IMR-90 (cell line): ENCODE measurements at regions not wholly inside any gene's neighbourhood (a gene's known extent, or its start where the extent isn't known, plus 50 kb on each side); places are given as distances from the start of the nearest gene placed in this dataset.

ENCODE experiments used
- ATAC-seq: fragments of 200-7000 bp; cut with Tn5 transposase; 2 replicates; pipeline ENCODE4 v1.9.1; 2020; ENCODE audit warnings: low read depth, mild to moderate bottlenecking, moderate library complexity
- BruUV-seq: library from RNA; stranded (reverse); fragments of 400-500 nt; replicated peaks from 2 replicates; lab custom pipeline; 2021; lab: Mats Ljungman, UMichigan
- CTCF ChIA-PET: fragments of 300-600 bp; formaldehyde crosslinking; extraction: SDS; loops from one replicate; lab custom pipeline; 2021; ENCODE audit warnings: antibody characterized with exemption; lab: Yijun Ruan, JAX
- POLR2A ChIA-PET: fragments of 300-600 bp; sonication (Branson Sonifier 250); formaldehyde crosslinking; loops from one replicate; lab custom pipeline; 2022; ENCODE audit warnings: antibody characterized with exemption; ENCODE audit not compliant: unreplicated experiment; lab: Charles Lee
- DNase-seq: peaks from one replicate; pipeline ENCODE4 v3.0.0; 2013
- H2AFZ ChIP-seq: replicated peaks from 2 replicates; pipeline ENCODE3; 2013; ENCODE audit warnings: low read length, mild to moderate bottlenecking; ENCODE audit not compliant: poor library complexity
- H2AK5ac ChIP-seq: 2 replicates; pipeline ENCODE4 v1.6.1; 2013; ENCODE audit warnings: low read depth, low read length, inconsistent platforms
- H2AK9ac ChIP-seq: replicated peaks from 2 replicates; pipeline ENCODE3; 2013; ENCODE audit warnings: mild to moderate bottlenecking, low read depth, low read length, moderate library complexity; ENCODE audit not compliant: poor library complexity
- H2BK120ac ChIP-seq: 2 replicates; pipeline ENCODE4 v1.6.1; 2013; ENCODE audit warnings: low read depth, low read length, inconsistent platforms
- H2BK15ac ChIP-seq: 3 replicates; pipeline ENCODE4 v1.6.1; 2013; ENCODE audit warnings: low read depth, low read length, inconsistent platforms
- H2BK20ac ChIP-seq: 2 replicates; pipeline ENCODE4 v1.6.1; 2013; ENCODE audit warnings: low read depth, mild to moderate bottlenecking, inconsistent platforms, low read length, moderate library complexity
- H2BK5ac ChIP-seq: 2 replicates; pipeline ENCODE4 v1.6.1; 2013; ENCODE audit warnings: mild to moderate bottlenecking, low read depth, low read length, inconsistent platforms; ENCODE audit not compliant: poor library complexity, severe bottlenecking
- H3K14ac ChIP-seq: replicated peaks from 2 replicates; pipeline ENCODE4 v1.6.1; 2013; ENCODE audit warnings: low read depth, low read length, inconsistent platforms
- H3K18ac ChIP-seq: 2 replicates; pipeline ENCODE4 v1.6.1; 2013; ENCODE audit warnings: low read depth, low read length, control low read depth
- H3K23ac ChIP-seq: 2 replicates; pipeline ENCODE4 v1.6.1; 2013; ENCODE audit warnings: low read depth, low read length, inconsistent platforms
- H3K27ac ChIP-seq: 2 replicates; pipeline ENCODE4 v1.5.1; 2013; ENCODE audit warnings: mild to moderate bottlenecking, control low read depth, low read length; ENCODE audit not compliant: insufficient read depth
- H3K27me3 ChIP-seq: 2 replicates; pipeline ENCODE4 v1.6.1; 2013; ENCODE audit warnings: low read length; ENCODE audit not compliant: control insufficient read depth, insufficient read depth
- H3K36me3 ChIP-seq: 2 replicates; pipeline ENCODE4 v1.6.1; 2013; ENCODE audit warnings: low read length, mixed read lengths; ENCODE audit not compliant: control insufficient read depth, insufficient read depth
- H3K4ac ChIP-seq: 2 replicates; pipeline ENCODE4 v1.6.1; 2013; ENCODE audit warnings: low read depth, low read length, inconsistent platforms
- H3K4me1 ChIP-seq: 2 replicates; pipeline ENCODE4 v1.6.1; 2013; ENCODE audit warnings: low read length, mixed read lengths; ENCODE audit not compliant: control insufficient read depth, insufficient read depth
- H3K4me2 ChIP-seq: 2 replicates; pipeline ENCODE4 v1.6.1; 2013; ENCODE audit warnings: low read depth, mild to moderate bottlenecking, control low read depth, low read length, moderate library complexity
- H3K4me3 ChIP-seq: 2 replicates; pipeline ENCODE4 v1.5.1; 2013; ENCODE audit warnings: low read depth, mild to moderate bottlenecking, control low read depth, low read length, moderate library complexity; ENCODE audit not compliant: insufficient read depth
- H3K56ac ChIP-seq: 2 replicates; pipeline ENCODE4 v1.6.1; 2013; ENCODE audit warnings: low read length, inconsistent platforms; ENCODE audit not compliant: insufficient read depth; ENCODE audit errors: extremely low read depth
- H3K79me1 ChIP-seq, 2 experiments: 2 replicates each; pipeline ENCODE4 v1.6.1; 2013; ENCODE audit warnings: low read length in 2 of 2, inconsistent platforms in 1 of 2, low read depth in 1 of 2
- H3K9ac ChIP-seq: 2 replicates; pipeline ENCODE4 v1.6.1; 2013; ENCODE audit warnings: low read depth, low read length, control low read depth
- H3K9me1 ChIP-seq: 2 replicates; pipeline ENCODE4 v1.6.1; 2013; ENCODE audit warnings: low read length, inconsistent platforms; ENCODE audit not compliant: insufficient read depth
- H3K9me3 ChIP-seq: 2 replicates; pipeline ENCODE4 v1.6.1; 2013; ENCODE audit warnings: low read length; ENCODE audit not compliant: control insufficient read depth, insufficient read depth
- H4K20me1 ChIP-seq: 2 replicates; pipeline ENCODE4 v1.6.1; 2013; ENCODE audit warnings: low read length, inconsistent platforms; ENCODE audit not compliant: insufficient read depth
- H4K5ac ChIP-seq: 2 replicates; pipeline ENCODE4 v1.6.1; 2013; ENCODE audit warnings: mild to moderate bottlenecking, low read depth, low read length, control low read depth
- H4K8ac ChIP-seq, 2 experiments: 2 replicates each; pipeline ENCODE4 v1.6.1; 2013; ENCODE audit warnings: low read depth in 2 of 2, low read length in 2 of 2, control low read depth in 1 of 2, inconsistent platforms in 1 of 2
- H4K91ac ChIP-seq: 2 replicates; pipeline ENCODE4 v1.6.1; 2013; ENCODE audit warnings: low read depth, low read length, inconsistent platforms; ENCODE audit not compliant: insufficient read depth
- BHLHE40 ChIP-seq: fragments of 150-350 bp; IDR thresholded peaks from 2 replicates; pipeline ENCODE4 v1.6.1; 2016; ENCODE audit warnings: mild to moderate bottlenecking, low read depth, low read length
- FOS ChIP-seq: fragments of 150-350 bp; IDR thresholded peaks from 2 replicates; pipeline ENCODE4 v1.6.1; 2016; ENCODE audit warnings: low read depth, low read length
- MAFK ChIP-seq: IDR thresholded peaks from 2 replicates; pipeline ENCODE4 v1.6.1; 2012; ENCODE audit warnings: low read depth, low read length, improper control_type of control experiment
- SMC3 ChIP-seq: fragments of 150-350 bp; IDR thresholded peaks from 2 replicates; pipeline ENCODE4 v1.6.1; 2016; ENCODE audit warnings: low read depth, mild to moderate bottlenecking, antibody characterized with exemption, low read length, moderate library complexity
- WGBS, 2 experiments: methylation state at CpG; one replicate each; pipeline versions ENCODE4 v1.1.5 to v1.1.7; 2013; ENCODE audit warnings: missing lambda C conversion rate in 2 of 2; ENCODE audit not compliant: insufficient read length in 1 of 2; ENCODE audit errors: extremely low coverage in 2 of 2; 5-methylcytosine and 5-hydroxymethylcytosine counted together
- dilution Hi-C: fragments of 300-500 bp; cut with HindIII; formaldehyde crosslinking; loops from one replicate; pipeline ENCODE4 v1.14.3; 2018; ENCODE audit warnings: low sequenced_read_pairs; ENCODE audit not compliant: unreplicated experiment
- in situ Hi-C: fragments of 300-500 bp; cut with MboI; formaldehyde crosslinking; loops from 3 replicates; pipeline ENCODE4 v1.14.3; 2019; ENCODE audit warnings: low sequenced_read_pairs, inconsistent platforms, mixed read lengths
- intact Hi-C: fragments of 100-400 bp; cut with micrococcal nuclease; formaldehyde crosslinking; loops from 2 replicates; pipeline ENCODE4 v1.10.0; 2022

DNA sequence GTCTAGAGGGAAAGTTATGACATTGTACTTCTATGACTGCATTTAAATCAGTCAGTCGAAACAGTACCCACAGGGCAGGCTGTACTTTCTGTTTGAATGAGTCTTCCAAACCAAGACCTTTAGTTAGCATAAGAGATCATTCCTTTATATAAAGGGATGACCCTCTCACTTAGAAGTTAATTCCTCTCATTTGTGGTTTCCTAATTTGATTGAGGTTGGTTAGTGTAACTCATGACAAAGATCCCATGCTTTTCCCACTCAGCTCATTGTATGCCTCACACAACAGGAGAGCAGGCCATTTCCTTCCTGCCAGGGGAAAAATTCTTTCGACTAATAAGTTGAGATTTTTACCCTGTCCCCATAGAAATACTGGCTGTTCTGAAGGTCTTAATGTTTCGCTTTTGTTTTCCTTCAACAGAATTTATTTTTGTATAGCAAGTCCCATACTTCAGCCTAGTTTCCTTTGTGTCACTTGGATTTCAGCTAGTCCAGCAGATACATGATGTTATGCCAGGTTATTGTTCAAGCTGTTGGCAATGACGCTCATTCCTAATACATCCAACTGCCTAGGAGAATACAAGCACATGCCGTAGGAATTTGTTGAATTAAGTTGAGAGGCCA lies 500.7 kb downstream of the SPATA31D1 start:
- Histone ChIP-seq H2AK9ac (no peak overlapping the region), H4K20me1 (no peaks in the 10 kb centered on the region), H4K5ac (no peak overlapping the region), H3K27ac (no peak overlapping the region), H3K14ac (no peak overlapping the region), H4K91ac (no peak overlapping the region), H2BK120ac (no peak overlapping the region), H2AFZ (no peak overlapping the region), H3K4me1 (peaks cover 5% of the 10 kb centered on the region), H3K4me2 (peak overlapping the region; percentile 26; the same call in 1 of the 2 replicates), H2AK5ac (no peak overlapping the region), H3K79me1 (no peaks in the 10 kb centered on the region), H4K8ac (no peak overlapping the region), H2BK15ac (0 out of 3 replicates have a peak overlapping the region, but pooled peaks have one; percentile 49), H3K27me3 (no peaks in the 10 kb centered on the region), H3K36me3 (no peaks in the 10 kb centered on the region), H2BK5ac (no peak overlapping the region), H3K4ac (no peak overlapping the region), H3K9ac (no peak overlapping the region), H2BK20ac (no peak overlapping the region), H3K56ac (no peak overlapping the region), H3K18ac (no peak overlapping the region), H3K9me1 (no peaks in the 10 kb centered on the region; the same call in 1 of the 2 replicates), H3K9me3 (no peaks in the 10 kb centered on the region), H3K4me3 (no peak overlapping the region), H3K23ac (no peak overlapping the region)
- peak; percentile 5 for DNase-seq
- no peak for TF ChIP-seq BHLHE40
- no peak for TF ChIP-seq MAFK
- no peak for TF ChIP-seq SMC3
- TF ChIP-seq FOS = no peak
- no CpG with 5 or more reads among the region's 5 CpGs for WGBS, 2 experiments
- POLR2A ChIA-PET = no interaction called here
- in situ Hi-C loops = loop anchor here (25.0 kb wide), 1 partner anchor 102 kb away; no protein-coding TSS in a partner anchor
- intact Hi-C loops = no loop called here
- no TSS peak for BruUV-seq
- ATAC-seq = peak; percentile 48
- CTCF ChIA-PET = interaction anchor here (1.1 kb wide), 1 partner anchor 8 kb away, joined by 3 read pairs; no protein-coding TSS in a partner anchor
- dilution Hi-C loops = no loop called here
